ENCODE measurements at regions not wholly inside any gene's neighbourhood (a gene's known extent, or its start where the extent isn't known, plus 50 kb on each side); places are given as distances from the start of the nearest gene placed in this dataset.
"Not testable (repeated sequence)": the region's sequence is repeated elsewhere in the genome, so short reads cannot be mapped to it uniquely, and the experiment has no call there.

- no peak for DNase-seq (ENCODE audit: extremely low spot score, insufficient read length, low read depth)
- no peak for FAIRE-seq
These were observed 707.5 kb upstream of the FSHR start for GRCh38 chr2:49861821-49862220.

GRCh38 chr2:49860834-49861233, 706.5 kb upstream of the FSHR start:
- FAIRE-seq (no peak), DNase-seq (ENCODE audit: extremely low spot score, insufficient read length, low read depth) (no peak)

- FAIRE-seq, result no peak
- DNase-seq (ENCODE audit: extremely low spot score, insufficient read length, low read depth), result no peak
These were observed 705.9 kb upstream of the FSHR start for GRCh38 chr2:49860170-49860569.

- DNase-seq (ENCODE audit: extremely low spot score, insufficient read length, low read depth) (no peak), FAIRE-seq (no peak)
These were observed 704.3 kb upstream of the FSHR start for GRCh38 chr2:49858657-49859056.

GRCh38 chr2:49858113-49858490, 703.8 kb upstream of the FSHR start:
- no peak for FAIRE-seq
- DNase-seq (ENCODE audit: extremely low spot score, insufficient read length, low read depth), result no peak

GRCh38 chr2:49857371-49858112, 703.2 kb upstream of the FSHR start:
- DNase-seq (ENCODE audit: extremely low spot score, insufficient read length, low read depth) (no peak), FAIRE-seq (no peak)

GRCh38 chr2:49845671-49846070, 691.4 kb upstream of the FSHR start:
- DNase-seq (ENCODE audit: extremely low spot score, insufficient read length, low read depth), result no peak
- no peak for FAIRE-seq

GRCh38 chr2:49845021-49845420, 690.7 kb upstream of the FSHR start:
- no peak for FAIRE-seq
- no peak for DNase-seq (ENCODE audit: extremely low spot score, insufficient read length, low read depth)

GRCh38 chr2:49844113-49844512, 689.8 kb upstream of the FSHR start:
- DNase-seq (ENCODE audit: extremely low spot score, insufficient read length, low read depth); FAIRE-seq: not testable (repeated sequence)

- FAIRE-seq (no peak), DNase-seq (ENCODE audit: extremely low spot score, insufficient read length, low read depth) (no peak)
These were observed 689.0 kb upstream of the FSHR start for GRCh38 chr2:49843314-49843713.

GRCh38 chr2:49840428-49840975, 686.2 kb upstream of the FSHR start:
- no peak for DNase-seq (ENCODE audit: extremely low spot score, insufficient read length, low read depth)
- FAIRE-seq, result no peak

- DNase-seq (ENCODE audit: extremely low spot score, insufficient read length, low read depth), result no peak
- no peak for FAIRE-seq
These were observed 685.5 kb upstream of the FSHR start for GRCh38 chr2:49839818-49840217.

- DNase-seq (ENCODE audit: extremely low spot score, insufficient read length, low read depth) (no peak), FAIRE-seq (no peak)
These were observed 683.4 kb upstream of the FSHR start for GRCh38 chr2:49837561-49838293.

GRCh38 chr2:49836017-49836416, 681.7 kb upstream of the FSHR start:
- no peak for FAIRE-seq
- no peak for DNase-seq (ENCODE audit: extremely low spot score, insufficient read length, low read depth)

GRCh38 chr2:49834433-49834832, 680.1 kb upstream of the FSHR start:
- no peak for FAIRE-seq
- DNase-seq (ENCODE audit: extremely low spot score, insufficient read length, low read depth), result no peak

- FAIRE-seq (no peak), DNase-seq (ENCODE audit: extremely low spot score, insufficient read length, low read depth) (no peak)
These were observed 678.2 kb upstream of the FSHR start for GRCh38 chr2:49832555-49832954.

GRCh38 chr2:49831698-49832367, 677.5 kb upstream of the FSHR start:
- FAIRE-seq (no peak), DNase-seq (ENCODE audit: extremely low spot score, insufficient read length, low read depth) (no peak)

- FAIRE-seq, result no peak
- no peak for DNase-seq (ENCODE audit: extremely low spot score, insufficient read length, low read depth)
These were observed 676.5 kb upstream of the FSHR start for GRCh38 chr2:49830846-49831245.

- DNase-seq (ENCODE audit: extremely low spot score, insufficient read length, low read depth) (no peak), FAIRE-seq (no peak)
These were observed 673.1 kb upstream of the FSHR start for GRCh38 chr2:49827366-49827765.

GRCh38 chr2:49813208-49813607, 658.9 kb upstream of the FSHR start:
- no peak for DNase-seq (ENCODE audit: extremely low spot score, insufficient read length, low read depth)
- FAIRE-seq, result no peak

- DNase-seq (ENCODE audit: extremely low spot score, insufficient read length, low read depth), result no peak
- FAIRE-seq, result no peak
These were observed 658.4 kb upstream of the FSHR start for GRCh38 chr2:49812730-49813129.

All from GM18507 (cell line).